HEK293 (cell line): ENCODE measurements at regions not wholly inside any gene's neighbourhood (a gene's known extent, or its start where the extent isn't known, plus 50 kb on each side); places are given as distances from the start of the nearest gene placed in this dataset.

Experiments used
- CTCF ChIA-PET: fragments of 350-600 bp; formaldehyde crosslinking; extraction: SDS; loops from one replicate; lab custom pipeline; 2021; ENCODE audit warnings: antibody characterized with exemption; lab: Yijun Ruan, JAX
- POLR2A ChIA-PET: fragments of 300-600 bp; formaldehyde crosslinking; extraction: SDS; loops from one replicate; lab custom pipeline; 2020; ENCODE audit warnings: antibody characterized with exemption, inconsistent platforms; lab: Yijun Ruan, JAX
- H3K27ac ChIP-seq: fragments of 200-500 bp; sonication (Bioruptor generic); 2 replicates; pipeline ENCODE4 v1.5.1; 2014; ENCODE audit warnings: low read depth, low read length, control low read depth, inconsistent platforms; ENCODE audit errors: extremely low read depth
- H3K36me3 ChIP-seq, 2 experiments: fragments of 200-500 bp in 1 of 2; sonication (Bioruptor generic) in 1 of 2; 1 replicate in 1 of 2; 2 replicates in 1 of 2; pipeline ENCODE4 v1.5.1; 2014 to 2017; ENCODE audit warnings: inconsistent platforms in 2 of 2, low read length in 2 of 2; ENCODE audit not compliant: control insufficient read depth in 2 of 2, insufficient read depth in 1 of 2
- H3K4me1 ChIP-seq: fragments of 200-500 bp; sonication (Bioruptor generic); 2 replicates; pipeline ENCODE4 v1.5.1; 2014; ENCODE audit warnings: mild to moderate bottlenecking, low read length, inconsistent platforms; ENCODE audit not compliant: control insufficient read depth, insufficient read depth
- H3K4me3 ChIP-seq: 2 replicates; pipeline ENCODE4 v1.5.1; 2011; ENCODE audit warnings: low read depth, mild to moderate bottlenecking, control low read depth, low read length, moderate library complexity
- H3K9me3 ChIP-seq: fragments of 200-500 bp; sonication (Bioruptor generic); 2 replicates; pipeline ENCODE4 v1.5.1; 2014; ENCODE audit warnings: low read depth, low read length, inconsistent platforms; ENCODE audit not compliant: control insufficient read depth, insufficient read depth
- HOXD13 ChIP-seq: sonication (generic); formaldehyde crosslinking; IDR thresholded peaks from 2 replicates; pipeline ENCODE4 v1.8.0; 2022; ENCODE audit warnings: missing genetic modification reagents, borderline replicate concordance
- OSR2 ChIP-seq: fragments of 450-650 bp; formaldehyde crosslinking; IDR thresholded peaks from 2 replicates; pipeline ENCODE4 v1.5.1; 2016; ENCODE audit warnings: missing biosample characterization, missing genetic modification characterization
- PRDM1 ChIP-seq: fragments of 450-650 bp; formaldehyde crosslinking; IDR thresholded peaks from 2 replicates; pipeline ENCODE4; 2016; ENCODE audit warnings: missing biosample characterization, missing genetic modification characterization
- ZBTB17 ChIP-seq: fragments of 450-650 bp; formaldehyde crosslinking; IDR thresholded peaks from 2 replicates; pipeline ENCODE4 v1.5.1; 2016; ENCODE audit warnings: missing biosample characterization, missing genetic modification characterization
- ZEB2 ChIP-seq: fragments of 450-650 bp; formaldehyde crosslinking; IDR thresholded peaks from 2 replicates; pipeline ENCODE4 v1.5.1; 2016; ENCODE audit warnings: missing biosample characterization, missing genetic modification characterization
- ZFP41 ChIP-seq: fragments of 450-650 bp; formaldehyde crosslinking; IDR thresholded peaks from 2 replicates; pipeline ENCODE4 v1.5.1; 2016; ENCODE audit warnings: missing biosample characterization, missing genetic modification characterization, borderline replicate concordance
- ZNF114 ChIP-seq: fragments of 450-650 bp; formaldehyde crosslinking; IDR thresholded peaks from 2 replicates; pipeline ENCODE4 v1.5.0; 2017; ENCODE audit warnings: missing biosample characterization, missing genetic modification characterization
- ZNF148 ChIP-seq: fragments of 450-650 bp; formaldehyde crosslinking; IDR thresholded peaks from 2 replicates; pipeline ENCODE4 v1.5.0; 2017; ENCODE audit warnings: missing biosample characterization, missing genetic modification characterization, borderline replicate concordance
- ZNF157 ChIP-seq: fragments of 450-650 bp; formaldehyde crosslinking; IDR thresholded peaks from 2 replicates; pipeline ENCODE4 v1.5.1; 2016; ENCODE audit warnings: missing biosample characterization, missing genetic modification characterization
- ZNF248 ChIP-seq: fragments of 450-650 bp; formaldehyde crosslinking; IDR thresholded peaks from 2 replicates; pipeline ENCODE4 v1.5.1; 2017; ENCODE audit warnings: missing biosample characterization, missing genetic modification characterization
- ZNF350 ChIP-seq: fragments of 450-650 bp; formaldehyde crosslinking; IDR thresholded peaks from 2 replicates; pipeline ENCODE4 v1.5.0; 2017; ENCODE audit warnings: missing biosample characterization, mild to moderate bottlenecking, missing genetic modification characterization
- ZNF37A ChIP-seq: fragments of 450-650 bp; IDR thresholded peaks from 2 replicates; pipeline ENCODE4 v1.5.1; 2018; ENCODE audit warnings: missing biosample characterization, missing genetic modification characterization
- ZNF473 ChIP-seq: fragments of 450-650 bp; formaldehyde crosslinking; IDR thresholded peaks from 2 replicates; pipeline ENCODE4 v1.5.1; 2017; ENCODE audit warnings: missing biosample characterization, missing genetic modification characterization
- ZNF514 ChIP-seq: fragments of 450-650 bp; formaldehyde crosslinking; IDR thresholded peaks from 2 replicates; pipeline ENCODE4 v1.5.1; 2016; ENCODE audit warnings: missing biosample characterization, missing genetic modification characterization
- ZNF548 ChIP-seq: fragments of 450-650 bp; formaldehyde crosslinking; IDR thresholded peaks from 2 replicates; pipeline ENCODE4 v1.5.1; 2016; ENCODE audit warnings: missing biosample characterization, missing genetic modification characterization
- ZNF621 ChIP-seq: fragments of 450-650 bp; formaldehyde crosslinking; IDR thresholded peaks from 2 replicates; pipeline ENCODE4 v1.5.1; 2017; ENCODE audit warnings: missing biosample characterization, missing genetic modification characterization
- ZNF629 ChIP-seq: fragments of 450-650 bp; formaldehyde crosslinking; IDR thresholded peaks from 2 replicates; pipeline ENCODE4 v1.5.1; 2017; ENCODE audit warnings: missing biosample characterization, missing genetic modification characterization
- ZNF704 ChIP-seq: fragments of 450-650 bp; formaldehyde crosslinking; IDR thresholded peaks from 2 replicates; pipeline ENCODE4 v1.5.1; 2016; ENCODE audit warnings: missing biosample characterization, missing genetic modification characterization
- ZNF76 ChIP-seq: fragments of 450-650 bp; formaldehyde crosslinking; IDR thresholded peaks from 2 replicates; pipeline ENCODE4; 2016; ENCODE audit warnings: low read depth, missing biosample characterization, missing genetic modification characterization, borderline replicate concordance
- ZNF777 ChIP-seq: fragments of 450-650 bp; formaldehyde crosslinking; IDR thresholded peaks from 2 replicates; pipeline ENCODE4 v1.5.1; 2017; ENCODE audit warnings: missing biosample characterization, missing genetic modification characterization, borderline replicate concordance
- ZNF791 ChIP-seq: fragments of 450-650 bp; formaldehyde crosslinking; IDR thresholded peaks from 2 replicates; pipeline ENCODE4 v1.5.1; 2016; ENCODE audit warnings: missing biosample characterization, missing genetic modification characterization
- TF ChIP-seq, protein P1 (sequence below): fragments of 450-650 bp; formaldehyde crosslinking; IDR thresholded peaks from 2 replicates; pipeline ENCODE4 v1.5.1; 2016; ENCODE audit warnings: missing biosample characterization, missing genetic modification characterization
- TF ChIP-seq, protein P2 (sequence below): fragments of 450-650 bp; formaldehyde crosslinking; IDR thresholded peaks from 2 replicates; pipeline ENCODE4 v1.5.1; 2016; ENCODE audit warnings: missing biosample characterization, missing genetic modification characterization, borderline replicate concordance

GRCh38 chr2:173472112-173472511 is 117.4 kb downstream of the CDCA7 start (continued):
- no peak for TF ChIP-seq OSR2 (tag by site-specific recombination)
- TF ChIP-seq, protein P1, sequence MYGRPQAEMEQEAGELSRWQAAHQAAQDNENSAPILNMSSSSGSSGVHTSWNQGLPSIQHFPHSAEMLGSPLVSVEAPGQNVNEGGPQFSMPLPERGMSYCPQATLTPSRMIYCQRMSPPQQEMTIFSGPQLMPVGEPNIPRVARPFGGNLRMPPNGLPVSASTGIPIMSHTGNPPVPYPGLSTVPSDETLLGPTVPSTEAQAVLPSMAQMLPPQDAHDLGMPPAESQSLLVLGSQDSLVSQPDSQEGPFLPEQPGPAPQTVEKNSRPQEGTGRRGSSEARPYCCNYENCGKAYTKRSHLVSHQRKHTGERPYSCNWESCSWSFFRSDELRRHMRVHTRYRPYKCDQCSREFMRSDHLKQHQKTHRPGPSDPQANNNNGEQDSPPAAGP = no peak
- TF ChIP-seq ZNF629 = no peak
- TF ChIP-seq ZEB2 (tag by site-specific recombination) = no peak
- TF ChIP-seq ZNF148 = no peak
- TF ChIP-seq ZBTB17 (tag by site-specific recombination) = no peak
- no peak for TF ChIP-seq ZNF350 (tag by site-specific recombination)
- TF ChIP-seq, protein P2, sequence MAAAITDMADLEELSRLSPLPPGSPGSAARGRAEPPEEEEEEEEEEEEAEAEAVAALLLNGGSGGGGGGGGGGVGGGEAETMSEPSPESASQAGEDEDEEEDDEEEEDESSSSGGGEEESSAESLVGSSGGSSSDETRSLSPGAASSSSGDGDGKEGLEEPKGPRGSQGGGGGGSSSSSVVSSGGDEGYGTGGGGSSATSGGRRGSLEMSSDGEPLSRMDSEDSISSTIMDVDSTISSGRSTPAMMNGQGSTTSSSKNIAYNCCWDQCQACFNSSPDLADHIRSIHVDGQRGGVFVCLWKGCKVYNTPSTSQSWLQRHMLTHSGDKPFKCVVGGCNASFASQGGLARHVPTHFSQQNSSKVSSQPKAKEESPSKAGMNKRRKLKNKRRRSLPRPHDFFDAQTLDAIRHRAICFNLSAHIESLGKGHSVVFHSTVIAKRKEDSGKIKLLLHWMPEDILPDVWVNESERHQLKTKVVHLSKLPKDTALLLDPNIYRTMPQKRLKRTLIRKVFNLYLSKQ (tag by site-specific recombination) = no peak
- TF ChIP-seq ZNF791 = no peak

DNA sequence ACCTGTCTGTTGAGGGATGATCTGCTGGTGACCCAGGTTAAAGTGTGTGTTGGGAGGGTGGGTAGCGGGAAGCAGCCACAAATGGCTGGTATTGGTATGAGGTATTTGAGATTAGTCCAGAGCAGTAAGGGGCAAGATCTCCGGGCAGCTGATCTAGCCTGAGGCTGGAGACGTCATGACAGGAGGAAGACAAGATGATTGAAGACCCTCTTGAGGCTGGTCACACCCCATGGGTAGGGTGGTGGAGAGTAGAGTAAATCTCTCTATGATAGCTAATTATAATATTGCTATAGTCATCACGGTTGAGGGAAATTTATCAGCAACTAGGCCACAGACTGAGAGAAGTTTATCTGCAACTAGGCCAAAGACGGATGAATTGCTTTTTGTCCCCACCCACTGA is 128.5 kb downstream of the CDCA7 start:
- ChIA-PET POLR2A (interaction anchor here (0.5 kb wide), 1 partner anchor 1260 kb away, joined by 3 read pairs; no protein-coding TSS in a partner anchor), CTCF (interaction anchor here (0.9 to 1.8 kb wide), 2 partner anchors 11 to 34 kb away, joined by 4 to 11 read pairs; no protein-coding TSS in a partner anchor)
- H3K27ac ChIP-seq = no peak overlapping the region
- H3K36me3 ChIP-seq = no peaks in the 10 kb centered on the region
- H3K4me3 ChIP-seq = no peak overlapping the region
- H3K9me3 ChIP-seq = no peaks in the 10 kb centered on the region
- TF ChIP-seq ZNF473 (tag by site-specific recombination) (no peak), ZNF704 (tag by site-specific recombination) (no peak), ZNF548 (tag by site-specific recombination) (no peak), ZNF37A (tag by site-specific recombination) (no peak), ZNF157 (tag by site-specific recombination) (no peak), ZNF114 (tag by site-specific recombination) (no peak), ZNF514 (tag by site-specific recombination) (no peak), ZNF76 (tag by site-specific recombination) (no peak), ZNF621 (tag by site-specific recombination) (no peak), ZNF777 (no peak), HOXD13 (CRISPR knock-in tag) (no peak), ZNF248 (tag by site-specific recombination) (no peak), PRDM1 (tag by site-specific recombination) (no peak), ZFP41 (tag by site-specific recombination) (no peak)
- TF ChIP-seq, protein P1 = no peak
- H3K4me1 ChIP-seq = no peaks in the 10 kb centered on the region
